Psoas muscle (tissue), 7 donors: ENCODE measurements at regions not wholly inside any gene's neighbourhood (a gene's known extent, or its start where the extent isn't known, plus 50 kb on each side); places are given as distances from the start of the nearest gene placed in this dataset.

Experiments used
- ATAC-seq, 4 donors: fragments of 200-7000 bp; cut with Tn5 transposase; one replicate each; pipeline ENCODE4 v1.9.1; 2020; ENCODE audit warnings: moderate library complexity in 3 of 4, mild to moderate bottlenecking in 2 of 4
- DNase-seq, 2 donors: peaks; one replicate each; pipeline ENCODE4 v3.0.0-alpha.2; 2020
- H3K27ac ChIP-seq: fragments of 200-600 bp; one replicate; pipeline ENCODE4 v1.8.0; 2022
- H3K27me3 ChIP-seq, 3 donors: fragments of 200-600 bp in 1 of 3; one replicate each; pipeline versions ENCODE4 v1.6.1 to v1.8.0; 2013 to 2022; ENCODE audit warnings: low read length in 2 of 3, mild to moderate bottlenecking in 2 of 3, moderate library complexity in 1 of 3; ENCODE audit not compliant: insufficient read depth in 3 of 3
- H3K36me3 ChIP-seq, 2 donors: fragments of 200-600 bp in 1 of 2; one replicate each; pipeline versions ENCODE4 v1.6.1 to v1.8.0; 2013 to 2022; ENCODE audit warnings: low read depth in 1 of 2, mild to moderate bottlenecking in 1 of 2, moderate library complexity in 1 of 2; ENCODE audit not compliant: insufficient read depth in 1 of 2
- H3K4me1 ChIP-seq: fragments of 200-600 bp; one replicate; pipeline ENCODE4 v1.8.0; 2022
- H3K4me3 ChIP-seq: fragments of 200-600 bp; one replicate; pipeline ENCODE4 v1.8.0; 2022; ENCODE audit warnings: mild to moderate bottlenecking
- H3K9me3 ChIP-seq: fragments of 200-600 bp; one replicate; pipeline ENCODE4 v1.8.0; 2022
- CTCF ChIP-seq: fragments of 200-600 bp; IDR thresholded peaks from one replicate; pipeline ENCODE4 v1.8.0; 2022; ENCODE audit warnings: antibody characterized with exemption
- WGBS, 3 donors: extraction: QIAGEN DNeasy Blood & Tissue Kit; methylation state at CpG; one replicate each; pipeline versions ENCODE4 v1.1.6 to v1.1.7; 2013; 5-methylcytosine and 5-hydroxymethylcytosine counted together
- intact Hi-C, 2 donors: fragments of 100-400 bp; cut with DNase I; formaldehyde crosslinking; loops; one replicate each; pipeline versions ENCODE4 v1.11.0 to v1.14.2; 2022
- donor health status: healthy with polysubstance abuse.
- donor health status: DM: no; HTN: no; CAD: no; lungs with moderate emphysema.
- donor health status: Bipolar disorder and iron deficiency.
- donor health status: healthy.
- donor health status: DM: yes; HTN: yes; CAD: no.
- donor health status: DM: no; HTN: no; CAD: no.
- donor health status: DM: yes; HTN: yes; CAD: no.

- WGBS, 3 donors = 63 to 81% (median 71%) methylated on average over 3 of the region's 3 CpGs
- Histone ChIP-seq H3K27me3 (no peaks in the 10 kb centered on the region), H3K27ac (no peak overlapping the region), H3K36me3 (no peaks in the 10 kb centered on the region), H3K4me3 (no peak overlapping the region), H3K9me3 (no peaks in the 10 kb centered on the region), H3K4me1 (no peaks in the 10 kb centered on the region)
- no peak for TF ChIP-seq CTCF
- DNase-seq (no peak), ATAC-seq (no peak)
- intact Hi-C loops = no loop called here
Measured at GRCh38 chr6:115663681-115664080, 397.0 kb downstream of the FRK start.

- Histone ChIP-seq H3K27ac (no peak overlapping the region), H3K36me3 (no peaks in the 10 kb centered on the region), H3K4me3 (no peak overlapping the region), H3K9me3 (no peaks in the 10 kb centered on the region), H3K4me1 (no peaks in the 10 kb centered on the region), H3K27me3 (no peaks in the 10 kb centered on the region)
- intact Hi-C loops = no loop called here
- DNase-seq (no peak), ATAC-seq (no peak)
- TF ChIP-seq CTCF = no peak
- WGBS, 3 donors = 16 to 18% (median 17%) methylated on average over 2 of the region's 2 CpGs
Measured at GRCh38 chr6:115643762-115644161, 416.9 kb downstream of the FRK start.

GRCh38 chr6:115634887-115635286 lies 425.8 kb downstream of the FRK start:
- Histone ChIP-seq H3K9me3 (no peaks in the 10 kb centered on the region), H3K4me1 (no peaks in the 10 kb centered on the region), H3K36me3 (no peaks in the 10 kb centered on the region), H3K4me3 (no peak overlapping the region), H3K27me3 (no peaks in the 10 kb centered on the region), H3K27ac (no peak overlapping the region)
- no peak for TF ChIP-seq CTCF
- ATAC-seq = no peak
- no peak for DNase-seq
- intact Hi-C loops = no loop called here

GRCh38 chr6:115634131-115634530 lies 426.6 kb downstream of the FRK start:
- Histone ChIP-seq H3K4me1 (no peaks in the 10 kb centered on the region), H3K27me3 (no peaks in the 10 kb centered on the region), H3K27ac (no peak overlapping the region), H3K36me3 (no peaks in the 10 kb centered on the region), H3K9me3 (no peaks in the 10 kb centered on the region), H3K4me3 (no peak overlapping the region)
- no peak for ATAC-seq
- TF ChIP-seq CTCF = no peak
- intact Hi-C loops = no loop called here
- WGBS, 3 donors = 74 to 88% (median 86%) methylated on average over 2 of the region's 2 CpGs
- DNase-seq = no peak

- no peak for TF ChIP-seq CTCF
- intact Hi-C loops = no loop called here
Measured at GRCh38 chr6:115631028-115631427, 429.7 kb downstream of the FRK start.

More at GRCh38 chr6:115631028-115631427, 429.7 kb downstream of the FRK start:
- no peaks in the 10 kb centered on the region for H3K4me1 ChIP-seq
- no peak for ATAC-seq
- H3K9me3 ChIP-seq = no peaks in the 10 kb centered on the region
- H3K4me3 ChIP-seq = no peak overlapping the region
- H3K27ac ChIP-seq = no peak overlapping the region
- no peak for DNase-seq
- H3K27me3 ChIP-seq = no peaks in the 10 kb centered on the region
- no peaks in the 10 kb centered on the region for H3K36me3 ChIP-seq
